HepG2 (cell line): ENCODE measurements at regions not wholly inside any gene's neighbourhood (a gene's known extent, or its start where the extent isn't known, plus 50 kb on each side); places are given as distances from the start of the nearest gene placed in this dataset.

Experiments used
- GABPB1 ChIP-seq: IDR thresholded peaks from 2 replicates; pipeline ENCODE4 v1.6.1; 2016; ENCODE audit warnings: mild to moderate bottlenecking, missing genetic modification reagents, moderate library complexity, missing compliant biosample characterization
- HMG20A ChIP-seq: IDR thresholded peaks from 2 replicates; pipeline ENCODE4 v1.6.1; 2016; ENCODE audit warnings: borderline replicate concordance
- MTF2 ChIP-seq: sonication (generic); formaldehyde crosslinking; IDR thresholded peaks from 2 replicates; pipeline ENCODE4 v1.5.0; 2020; ENCODE audit warnings: missing genetic modification reagents, borderline replicate concordance
- POLR2A ChIP-seq, 2 experiments: IDR thresholded peaks; 2 replicates each; pipeline ENCODE4 v1.6.1; 2011; ENCODE audit warnings: low read depth in 2 of 2, low read length in 2 of 2, mild to moderate bottlenecking in 1 of 2, moderate library complexity in 1 of 2; ENCODE audit not compliant: insufficient read depth in 1 of 2
- THYN1 ChIP-seq: sonication (generic); formaldehyde crosslinking; IDR thresholded peaks from 2 replicates; pipeline ENCODE4 v1.8.1; 2023; ENCODE audit warnings: low read depth, mild to moderate bottlenecking, moderate library complexity, missing genetic modification reagents, borderline replicate concordance
- TF ChIP-seq, protein P1 (sequence below): sonication (generic); formaldehyde crosslinking; IDR thresholded peaks from 2 replicates; pipeline ENCODE4 v1.5.0; 2020; ENCODE audit warnings: mild to moderate bottlenecking, missing genetic modification reagents, borderline replicate concordance
- TF ChIP-seq, protein P2 (sequence below): sonication (generic); formaldehyde crosslinking; IDR thresholded peaks from 2 replicates; pipeline ENCODE4 v1.5.0; 2020; ENCODE audit warnings: mild to moderate bottlenecking, missing genetic modification reagents, moderate library complexity

DNA sequence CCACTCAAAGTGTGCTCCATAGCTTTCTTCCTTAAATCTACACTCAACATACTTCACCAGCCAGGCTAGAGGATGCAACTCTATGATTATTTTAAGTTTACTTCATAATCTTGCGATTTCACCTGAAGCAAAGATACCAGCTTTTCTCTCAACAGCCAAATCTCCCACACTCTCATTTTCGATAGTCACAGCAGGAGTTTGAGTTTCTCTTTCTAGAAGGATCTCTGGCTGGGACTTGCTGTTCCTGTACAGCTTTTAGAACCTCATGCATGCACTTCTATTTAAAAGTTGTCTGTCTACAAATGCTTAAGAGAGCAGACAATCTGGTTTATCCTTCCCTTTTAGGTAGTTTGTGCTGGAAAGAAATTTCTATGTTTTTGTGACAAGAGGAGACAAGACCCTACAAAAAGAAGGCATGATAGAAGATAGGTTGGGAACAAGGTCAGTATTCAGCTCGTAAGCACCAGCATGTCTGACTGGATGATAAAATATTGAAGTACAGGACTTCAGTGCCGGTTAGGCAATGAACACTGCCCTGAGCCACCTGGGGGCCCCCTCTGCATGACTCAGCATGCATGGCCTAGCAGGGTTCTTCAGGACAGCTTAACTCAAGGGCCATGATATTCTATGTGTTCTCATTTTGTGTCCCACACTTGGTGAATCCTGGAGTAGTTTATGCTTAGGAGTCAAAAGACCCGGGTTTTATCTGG, 65.6 kb downstream of the ATXN3L start (continued):
- TF ChIP-seq, protein P1, sequence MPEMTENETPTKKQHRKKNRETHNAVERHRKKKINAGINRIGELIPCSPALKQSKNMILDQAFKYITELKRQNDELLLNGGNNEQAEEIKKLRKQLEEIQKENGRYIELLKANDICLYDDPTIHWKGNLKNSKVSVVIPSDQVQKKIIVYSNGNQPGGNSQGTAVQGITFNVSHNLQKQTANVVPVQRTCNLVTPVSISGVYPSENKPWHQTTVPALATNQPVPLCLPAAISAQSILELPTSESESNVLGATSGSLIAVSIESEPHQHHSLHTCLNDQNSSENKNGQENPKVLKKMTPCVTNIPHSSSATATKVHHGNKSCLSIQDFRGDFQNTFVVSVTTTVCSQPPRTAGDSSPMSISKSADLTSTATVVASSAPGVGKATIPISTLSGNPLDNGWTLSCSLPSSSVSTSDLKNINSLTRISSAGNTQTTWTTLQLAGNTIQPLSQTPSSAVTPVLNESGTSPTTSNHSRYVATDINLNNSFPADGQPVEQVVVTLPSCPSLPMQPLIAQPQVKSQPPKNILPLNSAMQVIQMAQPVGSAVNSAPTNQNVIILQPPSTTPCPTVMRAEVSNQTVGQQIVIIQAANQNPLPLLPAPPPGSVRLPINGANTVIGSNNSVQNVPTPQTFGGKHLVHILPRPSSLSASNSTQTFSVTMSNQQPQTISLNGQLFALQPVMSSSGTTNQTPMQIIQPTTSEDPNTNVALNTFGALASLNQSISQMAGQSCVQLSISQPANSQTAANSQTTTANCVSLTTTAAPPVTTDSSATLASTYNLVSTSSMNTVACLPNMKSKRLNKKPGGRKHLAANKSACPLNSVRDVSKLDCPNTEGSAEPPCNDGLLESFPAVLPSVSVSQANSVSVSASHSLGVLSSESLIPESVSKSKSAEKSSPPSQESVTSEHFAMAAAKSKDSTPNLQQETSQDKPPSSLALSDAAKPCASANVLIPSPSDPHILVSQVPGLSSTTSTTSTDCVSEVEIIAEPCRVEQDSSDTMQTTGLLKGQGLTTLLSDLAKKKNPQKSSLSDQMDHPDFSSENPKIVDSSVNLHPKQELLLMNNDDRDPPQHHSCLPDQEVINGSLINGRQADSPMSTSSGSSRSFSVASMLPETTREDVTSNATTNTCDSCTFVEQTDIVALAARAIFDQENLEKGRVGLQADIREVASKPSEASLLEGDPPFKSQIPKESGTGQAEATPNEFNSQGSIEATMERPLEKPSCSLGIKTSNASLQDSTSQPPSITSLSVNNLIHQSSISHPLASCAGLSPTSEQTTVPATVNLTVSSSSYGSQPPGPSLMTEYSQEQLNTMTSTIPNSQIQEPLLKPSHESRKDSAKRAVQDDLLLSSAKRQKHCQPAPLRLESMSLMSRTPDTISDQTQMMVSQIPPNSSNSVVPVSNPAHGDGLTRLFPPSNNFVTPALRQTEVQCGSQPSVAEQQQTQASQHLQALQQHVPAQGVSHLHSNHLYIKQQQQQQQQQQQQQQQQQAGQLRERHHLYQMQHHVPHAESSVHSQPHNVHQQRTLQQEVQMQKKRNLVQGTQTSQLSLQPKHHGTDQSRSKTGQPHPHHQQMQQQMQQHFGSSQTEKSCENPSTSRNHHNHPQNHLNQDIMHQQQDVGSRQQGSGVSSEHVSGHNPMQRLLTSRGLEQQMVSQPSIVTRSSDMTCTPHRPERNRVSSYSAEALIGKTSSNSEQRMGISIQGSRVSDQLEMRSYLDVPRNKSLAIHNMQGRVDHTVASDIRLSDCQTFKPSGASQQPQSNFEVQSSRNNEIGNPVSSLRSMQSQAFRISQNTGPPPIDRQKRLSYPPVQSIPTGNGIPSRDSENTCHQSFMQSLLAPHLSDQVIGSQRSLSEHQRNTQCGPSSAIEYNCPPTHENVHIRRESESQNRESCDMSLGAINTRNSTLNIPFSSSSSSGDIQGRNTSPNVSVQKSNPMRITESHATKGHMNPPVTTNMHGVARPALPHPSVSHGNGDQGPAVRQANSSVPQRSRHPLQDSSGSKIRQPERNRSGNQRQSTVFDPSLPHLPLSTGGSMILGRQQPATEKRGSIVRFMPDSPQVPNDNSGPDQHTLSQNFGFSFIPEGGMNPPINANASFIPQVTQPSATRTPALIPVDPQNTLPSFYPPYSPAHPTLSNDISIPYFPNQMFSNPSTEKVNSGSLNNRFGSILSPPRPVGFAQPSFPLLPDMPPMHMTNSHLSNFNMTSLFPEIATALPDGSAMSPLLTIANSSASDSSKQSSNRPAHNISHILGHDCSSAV (CRISPR knock-in tag): no peak
- TF ChIP-seq HMG20A: no peak
- TF ChIP-seq THYN1: no peak
- TF ChIP-seq, protein P2, sequence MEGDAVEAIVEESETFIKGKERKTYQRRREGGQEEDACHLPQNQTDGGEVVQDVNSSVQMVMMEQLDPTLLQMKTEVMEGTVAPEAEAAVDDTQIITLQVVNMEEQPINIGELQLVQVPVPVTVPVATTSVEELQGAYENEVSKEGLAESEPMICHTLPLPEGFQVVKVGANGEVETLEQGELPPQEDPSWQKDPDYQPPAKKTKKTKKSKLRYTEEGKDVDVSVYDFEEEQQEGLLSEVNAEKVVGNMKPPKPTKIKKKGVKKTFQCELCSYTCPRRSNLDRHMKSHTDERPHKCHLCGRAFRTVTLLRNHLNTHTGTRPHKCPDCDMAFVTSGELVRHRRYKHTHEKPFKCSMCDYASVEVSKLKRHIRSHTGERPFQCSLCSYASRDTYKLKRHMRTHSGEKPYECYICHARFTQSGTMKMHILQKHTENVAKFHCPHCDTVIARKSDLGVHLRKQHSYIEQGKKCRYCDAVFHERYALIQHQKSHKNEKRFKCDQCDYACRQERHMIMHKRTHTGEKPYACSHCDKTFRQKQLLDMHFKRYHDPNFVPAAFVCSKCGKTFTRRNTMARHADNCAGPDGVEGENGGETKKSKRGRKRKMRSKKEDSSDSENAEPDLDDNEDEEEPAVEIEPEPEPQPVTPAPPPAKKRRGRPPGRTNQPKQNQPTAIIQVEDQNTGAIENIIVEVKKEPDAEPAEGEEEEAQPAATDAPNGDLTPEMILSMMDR (CRISPR knock-in tag): peak; percentile 28; the same call in 1 of the 2 replicates
- TF ChIP-seq GABPB1: no peak
- no peak for TF ChIP-seq POLR2A (IDR thresholded peaks at IDR 0.05; ENCODE audit: insufficient read depth in 1 of 2, low read depth in 2 of 2, low read length in 2 of 2)
- TF ChIP-seq MTF2 (CRISPR knock-in tag): no peak
